IMR-90 (cell line): ENCODE measurements at regions not wholly inside any gene's neighbourhood (a gene's known extent, or its start where the extent isn't known, plus 50 kb on each side); places are given as distances from the start of the nearest gene placed in this dataset.

Source experiments
- ATAC-seq: fragments of 200-7000 bp; cut with Tn5 transposase; 2 replicates; pipeline ENCODE4 v1.9.1; 2020; ENCODE audit warnings: low read depth, mild to moderate bottlenecking, moderate library complexity
- BruUV-seq: library from RNA; stranded (reverse); fragments of 400-500 nt; replicated peaks from 2 replicates; lab custom pipeline; 2021; lab: Mats Ljungman, UMichigan
- CTCF ChIA-PET: fragments of 300-600 bp; formaldehyde crosslinking; extraction: SDS; loops from one replicate; lab custom pipeline; 2021; ENCODE audit warnings: antibody characterized with exemption; lab: Yijun Ruan, JAX
- POLR2A ChIA-PET: fragments of 300-600 bp; sonication (Branson Sonifier 250); formaldehyde crosslinking; loops from one replicate; lab custom pipeline; 2022; ENCODE audit warnings: antibody characterized with exemption; ENCODE audit not compliant: unreplicated experiment; lab: Charles Lee
- DNase-seq: peaks from one replicate; pipeline ENCODE4 v3.0.0; 2013
- H2AFZ ChIP-seq: replicated peaks from 2 replicates; pipeline ENCODE3; 2013; ENCODE audit warnings: low read length, mild to moderate bottlenecking; ENCODE audit not compliant: poor library complexity
- H2AK5ac ChIP-seq: 2 replicates; pipeline ENCODE4 v1.6.1; 2013; ENCODE audit warnings: low read depth, low read length, inconsistent platforms
- H2AK9ac ChIP-seq: replicated peaks from 2 replicates; pipeline ENCODE3; 2013; ENCODE audit warnings: mild to moderate bottlenecking, low read depth, low read length, moderate library complexity; ENCODE audit not compliant: poor library complexity
- H2BK120ac ChIP-seq: 2 replicates; pipeline ENCODE4 v1.6.1; 2013; ENCODE audit warnings: low read depth, low read length, inconsistent platforms
- H2BK15ac ChIP-seq: 3 replicates; pipeline ENCODE4 v1.6.1; 2013; ENCODE audit warnings: low read depth, low read length, inconsistent platforms
- H2BK20ac ChIP-seq: 2 replicates; pipeline ENCODE4 v1.6.1; 2013; ENCODE audit warnings: low read depth, mild to moderate bottlenecking, inconsistent platforms, low read length, moderate library complexity
- H2BK5ac ChIP-seq: 2 replicates; pipeline ENCODE4 v1.6.1; 2013; ENCODE audit warnings: mild to moderate bottlenecking, low read depth, low read length, inconsistent platforms; ENCODE audit not compliant: poor library complexity, severe bottlenecking
- H3K14ac ChIP-seq: replicated peaks from 2 replicates; pipeline ENCODE4 v1.6.1; 2013; ENCODE audit warnings: low read depth, low read length, inconsistent platforms
- H3K18ac ChIP-seq: 2 replicates; pipeline ENCODE4 v1.6.1; 2013; ENCODE audit warnings: low read depth, low read length, control low read depth
- H3K23ac ChIP-seq: 2 replicates; pipeline ENCODE4 v1.6.1; 2013; ENCODE audit warnings: low read depth, low read length, inconsistent platforms
- H3K27ac ChIP-seq: 2 replicates; pipeline ENCODE4 v1.5.1; 2013; ENCODE audit warnings: mild to moderate bottlenecking, control low read depth, low read length; ENCODE audit not compliant: insufficient read depth
- H3K27me3 ChIP-seq: 2 replicates; pipeline ENCODE4 v1.6.1; 2013; ENCODE audit warnings: low read length; ENCODE audit not compliant: control insufficient read depth, insufficient read depth
- H3K36me3 ChIP-seq: 2 replicates; pipeline ENCODE4 v1.6.1; 2013; ENCODE audit warnings: low read length, mixed read lengths; ENCODE audit not compliant: control insufficient read depth, insufficient read depth
- H3K4ac ChIP-seq: 2 replicates; pipeline ENCODE4 v1.6.1; 2013; ENCODE audit warnings: low read depth, low read length, inconsistent platforms
- H3K4me1 ChIP-seq: 2 replicates; pipeline ENCODE4 v1.6.1; 2013; ENCODE audit warnings: low read length, mixed read lengths; ENCODE audit not compliant: control insufficient read depth, insufficient read depth
- H3K4me2 ChIP-seq: 2 replicates; pipeline ENCODE4 v1.6.1; 2013; ENCODE audit warnings: low read depth, mild to moderate bottlenecking, control low read depth, low read length, moderate library complexity
- H3K4me3 ChIP-seq: 2 replicates; pipeline ENCODE4 v1.5.1; 2013; ENCODE audit warnings: low read depth, mild to moderate bottlenecking, control low read depth, low read length, moderate library complexity; ENCODE audit not compliant: insufficient read depth
- H3K56ac ChIP-seq: 2 replicates; pipeline ENCODE4 v1.6.1; 2013; ENCODE audit warnings: low read length, inconsistent platforms; ENCODE audit not compliant: insufficient read depth; ENCODE audit errors: extremely low read depth
- H3K79me1 ChIP-seq, 2 experiments: 2 replicates each; pipeline ENCODE4 v1.6.1; 2013; ENCODE audit warnings: low read length in 2 of 2, inconsistent platforms in 1 of 2, low read depth in 1 of 2
- H3K9ac ChIP-seq: 2 replicates; pipeline ENCODE4 v1.6.1; 2013; ENCODE audit warnings: low read depth, low read length, control low read depth
- H3K9me1 ChIP-seq: 2 replicates; pipeline ENCODE4 v1.6.1; 2013; ENCODE audit warnings: low read length, inconsistent platforms; ENCODE audit not compliant: insufficient read depth
- H3K9me3 ChIP-seq: 2 replicates; pipeline ENCODE4 v1.6.1; 2013; ENCODE audit warnings: low read length; ENCODE audit not compliant: control insufficient read depth, insufficient read depth
- H4K20me1 ChIP-seq: 2 replicates; pipeline ENCODE4 v1.6.1; 2013; ENCODE audit warnings: low read length, inconsistent platforms; ENCODE audit not compliant: insufficient read depth
- H4K5ac ChIP-seq: 2 replicates; pipeline ENCODE4 v1.6.1; 2013; ENCODE audit warnings: mild to moderate bottlenecking, low read depth, low read length, control low read depth
- H4K8ac ChIP-seq, 2 experiments: 2 replicates each; pipeline ENCODE4 v1.6.1; 2013; ENCODE audit warnings: low read depth in 2 of 2, low read length in 2 of 2, control low read depth in 1 of 2, inconsistent platforms in 1 of 2
- H4K91ac ChIP-seq: 2 replicates; pipeline ENCODE4 v1.6.1; 2013; ENCODE audit warnings: low read depth, low read length, inconsistent platforms; ENCODE audit not compliant: insufficient read depth
- BHLHE40 ChIP-seq: fragments of 150-350 bp; IDR thresholded peaks from 2 replicates; pipeline ENCODE4 v1.6.1; 2016; ENCODE audit warnings: mild to moderate bottlenecking, low read depth, low read length
- CEBPB ChIP-seq: IDR thresholded peaks from 2 replicates; pipeline ENCODE4 v1.6.1; 2012; ENCODE audit warnings: low read depth, low read length, improper control_type of control experiment
- CHD1 ChIP-seq: IDR thresholded peaks from 2 replicates; pipeline ENCODE4 v1.6.1; 2012; ENCODE audit warnings: low read depth, low read length, improper control_type of control experiment
- ELK1 ChIP-seq: fragments of 150-350 bp; IDR thresholded peaks from 2 replicates; pipeline ENCODE4 v1.6.1; 2016; ENCODE audit warnings: low read depth, mild to moderate bottlenecking, low read length, moderate library complexity, borderline replicate concordance
- FOS ChIP-seq: fragments of 150-350 bp; IDR thresholded peaks from 2 replicates; pipeline ENCODE4 v1.6.1; 2016; ENCODE audit warnings: low read depth, low read length
- MAFK ChIP-seq: IDR thresholded peaks from 2 replicates; pipeline ENCODE4 v1.6.1; 2012; ENCODE audit warnings: low read depth, low read length, improper control_type of control experiment
- MAZ ChIP-seq: IDR thresholded peaks from 2 replicates; pipeline ENCODE4 v1.6.1; 2012; ENCODE audit warnings: low read depth, mild to moderate bottlenecking, low read length, improper control_type of control experiment, moderate library complexity, borderline replicate concordance
- MXI1 ChIP-seq: IDR thresholded peaks from 2 replicates; pipeline ENCODE4 v1.6.1; 2012; ENCODE audit warnings: low read depth, mild to moderate bottlenecking, low read length, moderate library complexity, borderline replicate concordance
- NFE2L2 ChIP-seq: fragments of 150-350 bp; IDR thresholded peaks from 2 replicates; pipeline ENCODE4 v1.6.1; 2016; ENCODE audit warnings: low read depth, mild to moderate bottlenecking, low read length
- POLR2A ChIP-seq: IDR thresholded peaks from 2 replicates; pipeline ENCODE4 v1.6.1; 2012; ENCODE audit warnings: mild to moderate bottlenecking, low read depth, low read length
- RAD21 ChIP-seq: IDR thresholded peaks from 2 replicates; pipeline ENCODE4 v1.6.1; 2012; ENCODE audit warnings: low read length, improper control_type of control experiment
- RCOR1 ChIP-seq: IDR thresholded peaks from 2 replicates; pipeline ENCODE4 v1.6.1; 2012; ENCODE audit warnings: mild to moderate bottlenecking, low read length, improper control_type of control experiment; ENCODE audit not compliant: insufficient replicate concordance
- RFX5 ChIP-seq: IDR thresholded peaks from 2 replicates; pipeline ENCODE4 v1.8.0; 2012; ENCODE audit warnings: low read depth, mild to moderate bottlenecking, low read length, moderate library complexity
- SMC3 ChIP-seq: fragments of 150-350 bp; IDR thresholded peaks from 2 replicates; pipeline ENCODE4 v1.6.1; 2016; ENCODE audit warnings: low read depth, mild to moderate bottlenecking, antibody characterized with exemption, low read length, moderate library complexity
- WGBS, 2 experiments: methylation state at CpG; one replicate each; pipeline versions ENCODE4 v1.1.5 to v1.1.7; 2013; ENCODE audit warnings: missing lambda C conversion rate in 2 of 2; ENCODE audit not compliant: insufficient read length in 1 of 2; ENCODE audit errors: extremely low coverage in 2 of 2; 5-methylcytosine and 5-hydroxymethylcytosine counted together
- dilution Hi-C: fragments of 300-500 bp; cut with HindIII; formaldehyde crosslinking; loops from one replicate; pipeline ENCODE4 v1.14.3; 2018; ENCODE audit warnings: low sequenced_read_pairs; ENCODE audit not compliant: unreplicated experiment
- in situ Hi-C: fragments of 300-500 bp; cut with MboI; formaldehyde crosslinking; loops from 3 replicates; pipeline ENCODE4 v1.14.3; 2019; ENCODE audit warnings: low sequenced_read_pairs, inconsistent platforms, mixed read lengths
- intact Hi-C: fragments of 100-400 bp; cut with micrococcal nuclease; formaldehyde crosslinking; loops from 2 replicates; pipeline ENCODE4 v1.10.0; 2022
- TF ChIP-seq, protein P1 (sequence below): conservative IDR thresholded peaks from 2 replicates; pipeline ENCODE4 v1.5.1; 2012; ENCODE audit warnings: mild to moderate bottlenecking, low read depth, low read length, improper control_type of control experiment

GRCh38 chr6:109875973-109876372, 102.1 kb upstream of the GPR6 start:
- Histone ChIP-seq H4K91ac (no peak overlapping the region), H2AK9ac (no peak overlapping the region), H3K9me1 (no peaks in the 10 kb centered on the region), H3K9ac (no peak overlapping the region), H3K18ac (no peak overlapping the region), H4K5ac (no peak overlapping the region), H3K4me1 (no peaks in the 10 kb centered on the region), H3K14ac (no peak overlapping the region), H3K4me2 (no peak overlapping the region), H3K23ac (no peak overlapping the region), H3K79me1 (no peaks in the 10 kb centered on the region), H3K9me3 (no peaks in the 10 kb centered on the region), H2BK15ac (no peak overlapping the region), H3K36me3 (no peaks in the 10 kb centered on the region), H2BK120ac (no peak overlapping the region), H2AK5ac (no peak overlapping the region), H4K8ac (no peak overlapping the region), H3K27me3 (peaks cover 9% of the 10 kb centered on the region), H3K4ac (no peak overlapping the region), H3K27ac (no peak overlapping the region), H2AFZ (peak overlapping the region; percentile 43), H3K56ac (no peak overlapping the region), H4K20me1 (no peaks in the 10 kb centered on the region), H3K4me3 (no peak overlapping the region), H2BK20ac (no peak overlapping the region), H2BK5ac (no peak overlapping the region)
- intact Hi-C loops (no loop called here), in situ Hi-C loops (no loop called here), dilution Hi-C loops (no loop called here)
- ATAC-seq (no peak), DNase-seq (no peak)
- TF ChIP-seq MAZ (no peak), RAD21 (no peak), RCOR1 (no peak), NFE2L2 (no peak), BHLHE40 (no peak), CEBPB (no peak), MAFK (no peak), CHD1 (no peak), ELK1 (no peak), RFX5 (no peak), FOS (no peak), MXI1 (no peak), POLR2A (no peak), SMC3 (no peak)
- TF ChIP-seq, protein P1, sequence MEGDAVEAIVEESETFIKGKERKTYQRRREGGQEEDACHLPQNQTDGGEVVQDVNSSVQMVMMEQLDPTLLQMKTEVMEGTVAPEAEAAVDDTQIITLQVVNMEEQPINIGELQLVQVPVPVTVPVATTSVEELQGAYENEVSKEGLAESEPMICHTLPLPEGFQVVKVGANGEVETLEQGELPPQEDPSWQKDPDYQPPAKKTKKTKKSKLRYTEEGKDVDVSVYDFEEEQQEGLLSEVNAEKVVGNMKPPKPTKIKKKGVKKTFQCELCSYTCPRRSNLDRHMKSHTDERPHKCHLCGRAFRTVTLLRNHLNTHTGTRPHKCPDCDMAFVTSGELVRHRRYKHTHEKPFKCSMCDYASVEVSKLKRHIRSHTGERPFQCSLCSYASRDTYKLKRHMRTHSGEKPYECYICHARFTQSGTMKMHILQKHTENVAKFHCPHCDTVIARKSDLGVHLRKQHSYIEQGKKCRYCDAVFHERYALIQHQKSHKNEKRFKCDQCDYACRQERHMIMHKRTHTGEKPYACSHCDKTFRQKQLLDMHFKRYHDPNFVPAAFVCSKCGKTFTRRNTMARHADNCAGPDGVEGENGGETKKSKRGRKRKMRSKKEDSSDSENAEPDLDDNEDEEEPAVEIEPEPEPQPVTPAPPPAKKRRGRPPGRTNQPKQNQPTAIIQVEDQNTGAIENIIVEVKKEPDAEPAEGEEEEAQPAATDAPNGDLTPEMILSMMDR: no peak
- BruUV-seq: no TSS peak
- POLR2A ChIA-PET: no interaction called here
- CTCF ChIA-PET: no interaction called here
- WGBS, 2 experiments: no CpG with 5 or more reads among the region's 3 CpGs
